Loucy (cell line): ENCODE measurements at regions not wholly inside any gene's neighbourhood (a gene's known extent, or its start where the extent isn't known, plus 50 kb on each side); places are given as distances from the start of the nearest gene placed in this dataset.
"Not testable (repeated sequence)": the region's sequence is repeated elsewhere in the genome, so short reads cannot be mapped to it uniquely, and the experiment has no call there.

Experiments
- CTCF ChIP-seq: fragments of 200-600 bp; sonication (generic); conservative IDR thresholded peaks from 2 replicates; pipeline ENCODE4 v1.5.1; 2014; ENCODE audit warnings: mild to moderate bottlenecking, antibody characterized with exemption, low read length
- EZH2phosphoT487 ChIP-seq: fragments of 200-600 bp; IDR thresholded peaks from 2 replicates; pipeline ENCODE4 v1.6.1; 2018; ENCODE audit warnings: antibody characterized with exemption, mild to moderate bottlenecking, moderate library complexity, borderline replicate concordance

- not testable (repeated sequence) for TF ChIP-seq CTCF, EZH2phosphoT487
Measured at GRCh38 chr2:89171174-89171519, 479.7 kb downstream of the RPIA start.
